OCI-LY7 (cell line): ENCODE measurements at regions not wholly inside any gene's neighbourhood (a gene's known extent, or its start where the extent isn't known, plus 50 kb on each side); places are given as distances from the start of the nearest gene placed in this dataset. TPM values are rescaled to one million over a fixed set of nuclear protein-coding genes. Genes with fewer than 3 reads are reported as not detected.

Experiments used
- BruUV-seq: library from RNA; stranded (reverse); fragments of 400-500 nt; replicated peaks from 2 replicates; lab custom pipeline; 2021; lab: Mats Ljungman, UMichigan
- CTCF ChIA-PET: fragments of 300-600 bp; sonication (Branson Sonifier 250); formaldehyde crosslinking; loops from one replicate; lab custom pipeline; 2022; ENCODE audit warnings: antibody characterized with exemption; ENCODE audit not compliant: unreplicated experiment; lab: Charles Lee
- POLR2A ChIA-PET: fragments of 300-600 bp; sonication (Branson Sonifier 250); formaldehyde crosslinking; loops from one replicate; lab custom pipeline; 2022; ENCODE audit warnings: antibody characterized with exemption; lab: Charles Lee
- DNase-seq: peaks from one replicate; pipeline ENCODE4 v3.0.0-alpha.2; 2015; ENCODE audit warnings: low spot score
- H2AFZ ChIP-seq: fragments of 200-600 bp; sonication (generic), shearing (Covaris generic); 2 replicates; pipeline ENCODE4 v1.6.1; 2014; ENCODE audit warnings: mild to moderate bottlenecking, antibody characterized with exemption, low read length, moderate library complexity
- H3K27ac ChIP-seq: fragments of 200-600 bp; sonication (generic); 2 replicates; pipeline ENCODE4 v1.5.1; 2014; ENCODE audit warnings: mixed run types, low read depth, mild to moderate bottlenecking, moderate library complexity, low read length, inconsistent platforms; ENCODE audit not compliant: poor library complexity, severe bottlenecking
- H3K36me3 ChIP-seq: fragments of 200-600 bp; sonication (generic); 2 replicates; pipeline ENCODE4 v1.6.1; 2014; ENCODE audit warnings: mild to moderate bottlenecking, antibody characterized with exemption, low read length, moderate library complexity, mixed read lengths; ENCODE audit not compliant: insufficient read depth
- H3K4me1 ChIP-seq: fragments of 200-600 bp; sonication (generic); 2 replicates; pipeline ENCODE4 v1.5.1; 2014; ENCODE audit warnings: mild to moderate bottlenecking, low read length; ENCODE audit not compliant: insufficient read depth, poor library complexity, severe bottlenecking
- H3K4me2 ChIP-seq: fragments of 200-600 bp; sonication (generic); 2 replicates; pipeline ENCODE4 v1.6.1; 2014; ENCODE audit warnings: mild to moderate bottlenecking, low read length
- H3K4me3 ChIP-seq: fragments of 200-600 bp; sonication (generic); 2 replicates; pipeline ENCODE4 v1.5.1; 2014; ENCODE audit warnings: mild to moderate bottlenecking, low read depth, low read length; ENCODE audit not compliant: poor library complexity, severe bottlenecking
- H3K79me2 ChIP-seq: fragments of 200-600 bp; sonication (generic); 2 replicates; pipeline ENCODE4 v1.6.1; 2016; ENCODE audit warnings: low read depth, mild to moderate bottlenecking, low read length, moderate library complexity, mixed read lengths; ENCODE audit not compliant: insufficient read depth
- H3K9me2 ChIP-seq: fragments of 200-600 bp; sonication (generic); 2 replicates; pipeline ENCODE4 v1.6.1; 2016; ENCODE audit warnings: mild to moderate bottlenecking, low read length, mixed read lengths; ENCODE audit not compliant: insufficient read depth
- H3K9me3 ChIP-seq: fragments of 200-600 bp; sonication (generic); 2 replicates; pipeline ENCODE4 v1.6.1; 2014; ENCODE audit warnings: mild to moderate bottlenecking, mixed run types, low read length, mixed read lengths
- H4K20me1 ChIP-seq: fragments of 200-600 bp; sonication (generic); 2 replicates; pipeline ENCODE4 v1.6.1; 2014; ENCODE audit warnings: mild to moderate bottlenecking, antibody characterized with exemption, low read length, moderate library complexity, mixed read lengths; ENCODE audit not compliant: insufficient read depth
- EZH2phosphoT487 ChIP-seq: fragments of 200-600 bp; sonication (generic); IDR thresholded peaks from 2 replicates; pipeline ENCODE4 v1.6.1; 2018; ENCODE audit warnings: low read depth, borderline replicate concordance, mild to moderate bottlenecking, mixed run types, antibody characterized with exemption, low read length, moderate library complexity, mixed read lengths
- intact Hi-C: fragments of 100-400 bp; cut with micrococcal nuclease; formaldehyde crosslinking; loops from one replicate; pipeline ENCODE4 v1.10.0; 2022; ENCODE audit not compliant: unreplicated experiment
- small RNA-seq: library from RNA; depleted of rRNA; stranded (forward); fragments of <200 nt; gene quantifications from one replicate; pipeline ENCODE3, GENCODE V24; 2014
- TF ChIP-seq, protein P1 (sequence below): fragments of 200-600 bp; sonication (generic); conservative IDR thresholded peaks from 2 replicates; pipeline ENCODE4 v1.5.1; 2014; ENCODE audit warnings: mild to moderate bottlenecking, antibody characterized with exemption, low read length, moderate library complexity, mixed read lengths

DNA sequence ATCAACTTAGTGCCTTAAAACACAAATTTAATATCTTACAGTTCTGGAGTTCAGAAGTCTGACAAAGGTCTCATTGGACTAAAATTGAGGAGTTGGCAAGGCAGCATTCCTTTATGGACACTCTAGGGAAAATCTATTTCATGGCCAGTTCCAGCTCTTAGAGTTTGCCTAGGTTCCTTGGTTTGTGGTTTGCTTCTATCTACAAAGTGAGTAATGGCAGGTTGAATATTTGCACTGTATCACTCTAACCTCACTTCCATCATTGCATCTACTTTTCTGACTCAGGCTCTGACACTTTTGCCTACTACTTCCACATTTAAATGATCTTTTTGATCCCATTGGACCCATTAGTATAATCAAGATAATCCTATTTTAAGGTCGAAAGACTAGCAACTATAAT lies 64.7 kb upstream of the PCDH10 start:
- CTCF ChIA-PET = no interaction called here
- no peak for TF ChIP-seq EZH2phosphoT487
- TF ChIP-seq, protein P1, sequence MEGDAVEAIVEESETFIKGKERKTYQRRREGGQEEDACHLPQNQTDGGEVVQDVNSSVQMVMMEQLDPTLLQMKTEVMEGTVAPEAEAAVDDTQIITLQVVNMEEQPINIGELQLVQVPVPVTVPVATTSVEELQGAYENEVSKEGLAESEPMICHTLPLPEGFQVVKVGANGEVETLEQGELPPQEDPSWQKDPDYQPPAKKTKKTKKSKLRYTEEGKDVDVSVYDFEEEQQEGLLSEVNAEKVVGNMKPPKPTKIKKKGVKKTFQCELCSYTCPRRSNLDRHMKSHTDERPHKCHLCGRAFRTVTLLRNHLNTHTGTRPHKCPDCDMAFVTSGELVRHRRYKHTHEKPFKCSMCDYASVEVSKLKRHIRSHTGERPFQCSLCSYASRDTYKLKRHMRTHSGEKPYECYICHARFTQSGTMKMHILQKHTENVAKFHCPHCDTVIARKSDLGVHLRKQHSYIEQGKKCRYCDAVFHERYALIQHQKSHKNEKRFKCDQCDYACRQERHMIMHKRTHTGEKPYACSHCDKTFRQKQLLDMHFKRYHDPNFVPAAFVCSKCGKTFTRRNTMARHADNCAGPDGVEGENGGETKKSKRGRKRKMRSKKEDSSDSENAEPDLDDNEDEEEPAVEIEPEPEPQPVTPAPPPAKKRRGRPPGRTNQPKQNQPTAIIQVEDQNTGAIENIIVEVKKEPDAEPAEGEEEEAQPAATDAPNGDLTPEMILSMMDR = no peak

DNA sequence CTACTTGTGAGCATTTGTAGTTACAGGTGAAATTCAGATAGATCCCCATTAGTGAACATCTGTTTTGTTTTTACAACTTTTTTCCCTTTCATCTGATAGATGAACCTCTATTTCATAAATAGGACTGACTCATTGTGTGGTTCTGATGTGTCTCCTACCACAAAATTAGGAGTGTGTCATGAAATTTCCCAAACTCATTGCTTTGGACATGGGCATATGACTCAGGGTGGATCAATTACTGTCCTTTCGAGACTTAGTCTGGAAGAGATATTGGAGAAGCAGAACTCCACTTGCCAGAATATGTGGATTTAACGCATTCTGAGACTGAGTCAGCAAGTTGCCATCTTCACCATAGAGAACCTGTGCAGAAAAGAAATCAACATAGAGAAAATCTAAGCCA lies 53.5 kb upstream of the PCDH10 start:
- Histone ChIP-seq H3K4me1 (no peaks in the 10 kb centered on the region), H3K79me2 (no peaks in the 10 kb centered on the region), H3K4me2 (no peak overlapping the region), H2AFZ (no peak overlapping the region), H3K4me3 (no peak overlapping the region), H3K9me2 (no peaks in the 10 kb centered on the region), H3K9me3 (no peaks in the 10 kb centered on the region), H3K36me3 (no peaks in the 10 kb centered on the region), H3K27ac (no peak overlapping the region), H4K20me1 (no peaks in the 10 kb centered on the region)
- TF ChIP-seq, protein P1 = no peak
- TF ChIP-seq EZH2phosphoT487 = no peak
- intact Hi-C loops = no loop called here
- no TSS peak for BruUV-seq
- ChIA-PET POLR2A (no interaction called here), CTCF (no interaction called here)
- DNase-seq = no peak

More for the DNA sequence above, 64.7 kb upstream of the PCDH10 start:
- H2AFZ ChIP-seq = no peak overlapping the region
- no peak overlapping the region for H3K27ac ChIP-seq
- no peaks in the 10 kb centered on the region for H3K36me3 ChIP-seq
- H3K4me2 ChIP-seq = no peak overlapping the region
- H3K4me3 ChIP-seq = no peak overlapping the region
- no peak for DNase-seq
- intact Hi-C loops = no loop called here
- no peaks in the 10 kb centered on the region for H3K9me3 ChIP-seq
- no TSS peak for BruUV-seq
- H4K20me1 ChIP-seq = no peaks in the 10 kb centered on the region
- H3K4me1 ChIP-seq = no peaks in the 10 kb centered on the region
- no peaks in the 10 kb centered on the region for H3K9me2 ChIP-seq
- no peaks in the 10 kb centered on the region for H3K79me2 ChIP-seq
- POLR2A ChIA-PET = no interaction called here

DNA sequence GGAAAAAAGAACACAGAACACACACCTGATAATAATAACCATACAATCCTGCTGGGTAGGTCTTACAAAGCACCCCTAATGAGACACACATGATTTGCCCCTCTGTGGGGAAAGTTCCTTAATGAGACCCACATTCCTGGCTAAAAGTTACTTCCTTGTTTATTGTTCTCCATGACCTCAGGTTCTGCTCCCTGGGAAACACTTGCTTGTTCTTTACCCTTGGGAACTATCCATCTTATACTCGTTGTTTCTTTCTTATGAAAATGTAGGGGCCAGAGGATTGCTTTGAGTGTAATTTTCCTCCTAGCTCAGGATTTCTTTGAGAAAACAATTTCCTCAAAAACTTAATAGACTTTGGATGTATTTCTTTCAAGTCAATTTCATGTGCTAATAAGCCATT lies 52.1 kb upstream of the PCDH10 start:
- Histone ChIP-seq H3K4me3 (no peak overlapping the region), H4K20me1 (no peaks in the 10 kb centered on the region), H3K36me3 (no peaks in the 10 kb centered on the region), H3K79me2 (no peaks in the 10 kb centered on the region), H3K27ac (no peak overlapping the region), H3K4me1 (no peaks in the 10 kb centered on the region), H3K9me2 (no peaks in the 10 kb centered on the region), H2AFZ (no peak overlapping the region), H3K4me2 (no peak overlapping the region), H3K9me3 (no peaks in the 10 kb centered on the region)
- POLR2A ChIA-PET = no interaction called here
- no peak for TF ChIP-seq EZH2phosphoT487
- TF ChIP-seq, protein P1 = no peak
- no TSS peak for BruUV-seq
- intact Hi-C loops = no loop called here
- DNase-seq = no peak
- CTCF ChIA-PET = no interaction called here

Small RNAs in the stretch of these regions (small RNA-seq; reads per million reads assigned to genes)
- gene AC096711.1 = not detected
